Stimulated activated CD4-positive, alpha-beta T cell treated with anti-CD3 and anti-CD28 coated beads, Interleukin-4, amount 100 ng/mL, for 1 hour (primary cell): ENCODE measurements at regions not wholly inside any gene's neighbourhood (a gene's known extent, or its start where the extent isn't known, plus 50 kb on each side); places are given as distances from the start of the nearest gene placed in this dataset.

Experiments
- DNase-seq: peaks from one replicate; pipeline ENCODE4 v3.0.0-alpha.2; 2020

DNA sequence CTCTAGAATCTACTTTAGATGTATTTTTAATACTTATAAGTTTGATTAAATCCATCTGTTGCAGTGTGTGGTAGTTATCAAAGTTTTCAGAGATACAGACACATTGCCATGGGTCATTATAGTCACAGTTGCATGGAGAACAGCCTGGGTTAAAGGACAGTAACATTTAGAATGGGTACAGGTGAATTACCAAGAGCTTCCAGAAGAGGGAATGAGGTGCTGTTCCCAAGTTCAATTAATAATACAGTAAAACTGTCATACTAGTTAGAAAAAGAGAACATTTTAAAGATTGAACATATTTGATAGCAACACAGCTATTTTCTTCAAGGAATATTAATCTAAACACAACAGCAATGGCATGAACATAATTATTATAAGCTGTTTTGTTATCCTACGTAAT lies 322.6 kb upstream of the SLC10A2 start:
- DNase-seq = no peak

DNA sequence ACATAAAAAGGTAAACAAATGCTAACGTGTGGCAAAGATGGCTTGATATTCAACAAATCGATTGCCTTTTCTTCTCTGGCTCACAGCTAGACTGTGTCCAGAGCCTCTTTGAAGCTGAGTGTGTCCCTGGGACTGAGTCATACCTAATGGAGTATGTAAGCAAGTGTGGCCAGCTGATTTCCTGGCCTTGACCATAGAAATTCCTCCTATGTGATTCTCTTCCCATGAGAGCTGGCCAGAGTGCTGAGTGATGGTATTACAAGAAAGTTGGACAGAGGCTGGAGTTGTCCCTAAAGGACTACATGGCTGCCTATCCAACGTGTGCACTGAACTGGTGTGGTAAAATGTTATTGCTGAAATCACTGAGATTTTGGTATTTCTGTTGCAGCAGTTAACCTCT lies 320.1 kb upstream of the SLC10A2 start:
- DNase-seq = no peak

GRCh38 chr13:103373916-103374315 lies 307.7 kb upstream of the SLC10A2 start:
- DNase-seq = no peak

GRCh38 chr13:103371271-103371670 lies 305.1 kb upstream of the SLC10A2 start:
- no peak for DNase-seq

DNA sequence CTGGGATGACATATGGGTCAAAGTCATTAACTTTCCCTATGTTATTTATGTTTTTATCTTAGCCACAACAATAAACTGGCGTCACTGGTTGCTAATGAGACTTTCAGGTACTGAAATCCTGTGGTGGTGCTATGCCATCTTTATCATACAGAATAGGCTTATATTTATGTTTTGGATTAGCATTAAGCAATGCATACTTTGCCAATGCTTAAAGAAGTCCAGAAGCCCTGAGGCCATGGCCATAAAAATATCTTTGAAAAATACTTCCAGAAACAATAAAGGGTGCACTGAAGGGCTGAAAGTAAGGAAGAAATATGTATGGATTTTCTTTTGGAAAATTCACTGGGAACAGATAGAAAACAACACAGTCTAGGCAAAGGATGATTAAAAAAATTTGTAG lies 304.6 kb upstream of the SLC10A2 start:
- no peak for DNase-seq

DNA sequence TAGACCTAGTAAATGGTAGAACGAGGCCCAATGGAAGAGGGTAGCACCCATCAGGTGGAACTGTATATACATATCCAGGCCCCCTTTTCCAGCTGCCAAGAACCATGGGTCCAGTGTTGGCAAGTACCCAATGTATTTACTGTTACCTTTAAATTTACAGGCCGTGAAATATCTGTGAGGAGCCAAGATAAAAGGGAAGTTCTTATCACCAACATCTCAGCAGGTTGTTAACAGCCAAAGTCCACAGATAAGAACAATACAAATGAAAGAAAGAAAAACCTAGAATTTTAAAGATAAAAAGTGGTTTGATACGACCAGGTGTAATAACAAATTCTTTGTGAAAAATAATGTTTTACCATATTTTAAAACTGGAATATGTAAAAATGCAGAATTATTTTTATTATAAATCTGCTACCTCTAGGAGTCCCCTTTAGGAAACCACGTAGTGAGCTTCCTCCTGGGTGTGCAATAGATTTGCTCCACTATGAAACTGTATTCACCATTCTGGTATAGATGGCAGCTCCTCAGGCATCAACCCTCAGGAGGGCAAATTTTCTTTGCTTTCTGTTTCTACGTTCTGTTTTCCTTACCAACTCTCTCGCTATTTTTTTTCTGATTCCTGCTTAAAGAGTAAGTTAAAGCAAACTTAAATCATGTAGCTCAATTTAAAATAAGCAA lies 292.2 kb upstream of the SLC10A2 start:
- no peak for DNase-seq

- no peak for DNase-seq
Observed at GRCh38 chr13:103356226-103356864, 290.1 kb upstream of the SLC10A2 start.

DNA sequence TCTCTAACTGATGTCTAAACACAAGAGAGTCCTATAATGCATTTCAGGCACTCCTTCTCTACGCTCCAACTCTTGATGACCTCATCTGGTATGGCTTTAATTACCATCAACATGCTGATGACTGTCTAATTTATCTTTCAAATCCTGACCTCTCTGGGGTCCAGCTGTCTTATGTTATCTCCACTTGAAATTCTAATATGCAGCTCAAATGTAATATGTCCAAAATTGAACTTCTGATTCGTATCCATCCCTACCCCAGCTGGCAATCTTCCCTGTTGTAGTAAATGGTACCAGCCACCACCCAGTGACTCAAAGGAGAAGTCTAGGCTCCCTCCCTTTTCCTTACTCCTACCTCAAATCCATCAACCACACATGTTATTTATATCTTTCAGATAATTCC lies 288.0 kb upstream of the SLC10A2 start:
- no peak for DNase-seq

DNA sequence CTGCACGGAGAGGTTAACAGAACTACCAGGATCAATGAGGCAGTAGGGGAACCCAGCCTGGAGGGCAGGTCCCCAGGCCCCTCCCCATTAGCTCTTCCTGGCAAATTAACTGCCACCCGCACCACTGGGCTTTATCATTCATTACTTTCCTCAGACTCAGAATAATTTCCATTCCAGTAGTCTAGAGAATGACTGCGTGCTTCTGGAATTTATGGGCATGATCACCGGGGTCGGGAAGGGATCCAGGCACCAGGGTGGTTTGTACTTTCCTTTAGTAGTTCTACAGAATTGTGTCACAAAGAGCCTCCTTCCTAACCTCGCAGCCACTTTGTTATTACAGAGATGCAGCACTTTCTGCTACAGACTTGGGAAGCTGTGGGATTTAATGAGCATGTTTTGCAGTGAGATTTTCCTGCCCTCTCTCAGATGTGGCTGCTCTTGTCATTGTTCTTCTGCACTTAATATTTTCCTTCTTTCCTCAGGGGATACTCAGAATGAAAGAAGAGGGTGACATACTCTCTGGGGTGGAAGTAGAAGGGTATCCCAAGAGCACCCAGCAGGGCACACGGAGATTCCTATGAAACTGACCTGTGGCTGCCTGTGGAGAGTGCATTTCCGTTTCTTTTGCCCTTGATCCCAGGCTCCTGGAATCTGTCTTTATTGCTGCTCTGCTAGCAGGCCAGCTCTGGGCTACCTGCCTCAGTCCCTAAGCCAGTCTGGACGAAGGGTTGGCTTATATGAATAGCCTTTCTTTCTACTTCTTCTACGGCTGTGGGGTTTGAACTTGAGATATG lies 285.0 kb upstream of the SLC10A2 start:
- DNase-seq = no peak

DNA sequence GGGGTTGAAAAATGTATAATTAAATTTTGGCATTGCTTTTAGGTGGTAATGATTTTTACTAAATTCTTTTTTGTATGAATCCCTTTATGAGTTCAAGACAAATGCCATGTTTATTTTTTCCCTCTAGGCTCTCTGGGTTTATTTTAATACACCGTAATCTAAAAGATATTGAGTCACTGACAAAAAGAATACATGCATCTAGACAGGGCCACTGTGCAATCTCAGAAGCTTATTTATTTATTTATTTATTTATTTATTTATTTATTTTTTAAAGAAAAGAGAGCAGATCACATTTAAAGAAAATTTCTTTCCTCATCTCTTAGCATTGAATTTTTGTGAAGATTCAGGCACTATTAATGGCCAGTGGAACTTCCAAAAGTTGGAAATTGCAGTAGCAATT lies 283.9 kb upstream of the SLC10A2 start:
- DNase-seq = no peak

DNA sequence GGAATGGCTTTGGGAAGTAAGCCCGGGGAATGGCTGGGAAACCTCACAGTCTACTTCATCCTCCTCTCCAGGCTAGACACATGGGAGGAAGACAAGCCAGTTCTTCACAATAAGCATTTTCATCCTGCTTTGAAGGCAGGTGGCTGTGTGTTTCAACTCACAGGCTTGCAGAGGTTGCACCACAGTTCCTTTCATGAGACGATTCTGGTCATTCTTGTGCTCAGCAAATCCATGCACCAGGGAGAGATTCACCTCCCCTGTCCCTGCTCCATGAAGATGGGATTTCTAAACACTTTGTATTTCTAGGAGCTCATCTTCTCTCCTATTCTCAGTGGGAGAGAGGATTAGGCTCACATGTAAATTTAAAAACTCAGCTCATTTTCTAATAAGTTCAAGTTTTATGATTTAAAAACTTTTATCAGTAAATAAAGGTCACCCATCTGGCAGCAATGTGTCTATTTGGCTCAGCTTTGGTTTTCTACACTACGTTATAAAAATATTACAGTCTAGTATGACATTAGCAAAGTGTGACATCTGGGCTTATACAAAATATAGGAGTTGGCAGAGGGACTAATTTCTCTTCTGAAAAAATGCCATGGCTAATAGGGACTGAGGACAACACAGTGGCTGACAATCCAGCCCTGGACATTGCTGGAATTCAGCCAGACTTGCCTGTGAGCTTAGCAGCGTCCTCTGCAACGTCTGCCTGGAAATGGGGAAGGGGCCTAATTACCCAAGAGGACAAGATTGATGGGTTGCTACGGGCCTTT lies 283.2 kb upstream of the SLC10A2 start:
- no peak for DNase-seq

DNA sequence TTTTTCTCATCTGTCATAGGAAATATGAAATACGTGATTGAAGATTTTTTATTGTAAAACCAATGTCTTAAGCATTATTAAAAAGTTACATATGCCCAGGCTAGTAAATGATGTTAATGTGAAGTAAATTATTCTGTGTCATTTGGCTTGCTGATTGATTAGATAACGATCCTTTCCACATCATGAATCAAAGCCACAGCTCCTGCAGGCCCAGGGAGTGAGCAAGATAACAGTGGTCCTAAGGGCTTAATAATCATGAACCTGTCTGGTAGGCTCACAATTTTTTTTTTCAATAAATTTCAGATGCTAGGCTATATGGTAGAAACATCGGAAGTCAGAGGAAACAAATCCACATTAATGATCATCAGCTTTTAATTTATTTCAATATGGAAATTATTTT lies 269.0 kb upstream of the SLC10A2 start:
- DNase-seq = no peak

DNA sequence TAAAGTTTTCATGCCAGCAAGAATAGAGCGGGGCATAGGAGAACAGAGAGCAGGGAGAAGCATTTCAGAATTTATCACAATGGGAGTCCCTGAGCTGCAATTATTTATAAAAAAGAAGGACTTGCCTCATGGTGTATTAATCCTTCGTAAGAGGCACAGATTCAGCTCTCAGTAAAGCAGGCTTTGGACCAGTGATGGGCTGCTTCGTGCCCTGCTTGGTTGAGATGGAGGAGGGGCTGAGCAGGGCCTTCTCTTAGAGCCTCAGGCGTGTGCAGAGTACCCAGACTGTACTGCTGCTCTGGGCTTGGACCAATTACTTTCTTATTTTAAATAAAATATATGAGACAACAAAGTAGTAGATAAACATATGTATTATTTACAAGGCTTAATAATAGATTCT lies 265.7 kb upstream of the SLC10A2 start:
- DNase-seq = no peak

GRCh38 chr13:103328899-103329298 lies 262.7 kb upstream of the SLC10A2 start:
- DNase-seq = no peak

GRCh38 chr13:103326326-103326725 lies 260.1 kb upstream of the SLC10A2 start:
- no peak for DNase-seq

DNA sequence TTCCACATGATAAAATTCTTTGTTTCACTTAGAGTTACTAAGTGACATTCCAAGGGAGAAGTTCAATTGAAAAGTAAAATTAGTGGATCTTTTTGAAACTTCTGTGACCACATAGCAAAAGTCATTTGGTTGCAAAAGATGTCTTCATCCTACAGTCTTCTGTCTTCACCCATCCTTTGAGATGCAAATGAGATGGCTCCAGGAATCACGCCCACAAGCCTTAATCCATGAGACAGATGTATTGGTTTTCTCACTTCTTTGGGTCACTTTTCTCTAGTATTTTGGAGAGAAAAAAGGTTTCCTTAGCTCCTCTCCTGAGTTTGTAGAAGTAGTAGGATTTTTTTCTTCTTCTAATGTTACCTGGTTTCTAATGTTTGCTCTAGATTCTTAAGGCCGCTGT lies 259.5 kb upstream of the SLC10A2 start:
- DNase-seq = no peak

GRCh38 chr13:103324641-103325040 lies 258.4 kb upstream of the SLC10A2 start:
- no peak for DNase-seq

- no peak for DNase-seq
Observed at GRCh38 chr13:103315711-103316110, 249.5 kb upstream of the SLC10A2 start.

DNA sequence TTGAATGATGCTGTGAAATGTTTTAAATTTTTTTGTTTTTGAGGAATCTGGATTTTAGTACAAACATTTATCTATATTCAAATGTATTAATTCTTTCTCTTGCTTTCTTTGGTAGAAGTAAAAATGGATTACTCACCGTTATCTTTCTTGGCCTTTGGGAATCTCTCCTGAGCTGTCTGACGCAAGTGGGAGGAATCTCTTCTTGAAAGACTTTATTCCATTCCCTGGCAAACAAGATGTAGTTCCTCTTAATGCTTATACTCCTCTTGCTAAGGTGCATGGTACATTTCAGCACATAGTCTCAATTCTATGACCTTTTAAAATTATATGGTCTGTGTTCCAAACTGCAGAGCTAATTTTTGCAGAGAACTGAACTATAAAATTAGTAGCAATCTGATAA lies 246.2 kb upstream of the SLC10A2 start:
- no peak for DNase-seq

DNA sequence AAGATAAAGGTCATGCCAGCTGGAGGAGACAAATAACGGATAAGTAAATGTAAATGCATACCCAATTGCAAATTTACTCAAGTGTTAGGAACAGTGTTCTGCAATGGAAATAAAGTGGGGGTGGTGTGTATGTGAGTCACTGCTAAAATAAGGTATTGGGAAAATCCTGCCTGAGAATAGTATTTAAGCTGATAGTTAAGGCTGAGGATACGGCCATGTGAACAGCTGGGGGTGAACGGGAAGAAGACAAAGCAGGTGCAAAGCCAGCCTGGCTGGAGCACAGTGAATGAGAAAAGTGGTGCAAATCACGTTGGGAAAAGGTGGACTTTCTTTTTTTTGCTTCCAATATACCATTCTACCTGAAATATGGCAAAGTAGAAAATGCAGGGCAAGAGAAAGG lies 242.4 kb upstream of the SLC10A2 start:
- DNase-seq = no peak

GRCh38 chr13:103306163-103306562 lies 239.9 kb upstream of the SLC10A2 start:
- DNase-seq = no peak

DNA sequence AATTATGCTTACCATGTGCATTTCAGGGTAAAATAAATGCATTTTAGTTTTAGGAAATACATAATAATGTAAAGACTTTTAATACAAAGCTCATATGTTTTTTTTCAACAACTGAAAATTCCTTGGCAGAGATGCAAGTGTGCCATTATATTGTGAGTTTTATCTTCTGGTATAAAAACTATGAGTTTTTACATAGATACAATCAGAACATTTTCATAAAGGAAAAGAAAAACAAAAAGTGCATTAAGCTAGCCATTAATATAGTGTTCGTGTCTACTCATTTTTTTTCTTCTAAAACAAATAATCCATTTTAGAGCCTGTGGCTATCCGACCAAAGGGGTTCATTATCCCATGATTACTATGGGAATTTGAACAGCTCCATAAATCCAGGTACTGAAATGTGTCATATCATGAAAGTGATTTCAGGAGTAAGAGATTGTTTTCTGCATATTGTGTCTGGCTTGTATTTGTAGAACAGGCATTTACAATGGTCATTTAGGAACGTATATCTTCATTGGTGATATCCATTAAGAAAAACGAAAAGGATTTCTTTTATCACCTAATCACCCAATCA lies 236.9 kb upstream of the SLC10A2 start:
- DNase-seq = no peak

DNA sequence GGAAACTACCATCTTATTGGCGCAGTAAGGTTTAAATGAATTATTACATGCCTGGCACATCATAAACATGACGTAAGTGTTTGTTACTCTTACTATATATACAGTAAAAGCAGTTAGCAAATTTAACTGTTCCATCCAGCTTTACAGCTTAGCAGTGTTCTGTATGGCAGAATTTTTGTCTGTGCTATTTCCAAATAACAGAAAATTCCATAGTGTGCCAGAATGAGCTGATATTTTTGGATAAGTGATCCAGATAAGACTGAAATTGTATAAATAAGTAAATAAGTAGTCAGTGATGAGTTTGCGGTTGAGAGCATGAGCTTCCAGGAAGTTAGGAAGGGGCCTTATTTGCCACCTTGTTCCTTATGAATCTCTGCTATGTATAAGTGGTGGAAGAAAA lies 236.5 kb upstream of the SLC10A2 start:
- DNase-seq = no peak
